ENCODE measurements at regions not wholly inside any gene's neighbourhood (a gene's known extent, or its start where the extent isn't known, plus 50 kb on each side); places are given as distances from the start of the nearest gene placed in this dataset.
A peak's percentile ranks its signal among the peaks of the same experiment; 100 is the strongest.

- no peak for DNase-seq (ENCODE audit: low spot score)
- Mint-ChIP-seq H3K4me3 (ENCODE audit: unreplicated experiment) (no peak overlapping the region), H3K9me3 (ENCODE audit: unreplicated experiment) (no peaks in the 10 kb centered on the region), H3K27ac (ENCODE audit: unreplicated experiment) (no peak overlapping the region), H3K4me1 (ENCODE audit: unreplicated experiment) (peaks cover 32% of the 10 kb centered on the region), H3K36me3 (ENCODE audit: low read depth, unreplicated experiment) (peaks cover 4% of the 10 kb centered on the region), H3K27me3 (ENCODE audit: unreplicated experiment) (peaks cover 9% of the 10 kb centered on the region)
- no peak for TF ChIP-seq CTCF (IDR thresholded peaks at IDR 0.05; ENCODE audit: unreplicated experiment)
These were observed 138.6 kb upstream of the WSCD1 start for GRCh38 chr17:5931616-5932015.

GRCh38 chr17:5933430-5933829, 136.7 kb upstream of the WSCD1 start:
- TF ChIP-seq CTCF (IDR thresholded peaks at IDR 0.05; ENCODE audit: unreplicated experiment), result no peak
- H3K36me3 Mint-ChIP-seq (ENCODE audit: low read depth, unreplicated experiment), result peaks cover 3% of the 10 kb centered on the region
- no peak for DNase-seq (ENCODE audit: low spot score)
- no peaks in the 10 kb centered on the region for H3K9me3 Mint-ChIP-seq (ENCODE audit: unreplicated experiment)
- H3K27ac Mint-ChIP-seq (ENCODE audit: unreplicated experiment), result no peak overlapping the region
- H3K27me3 Mint-ChIP-seq (ENCODE audit: unreplicated experiment), result peaks cover 3% of the 10 kb centered on the region
- H3K4me3 Mint-ChIP-seq (ENCODE audit: unreplicated experiment), result no peak overlapping the region
- peaks cover 14% of the 10 kb centered on the region for H3K4me1 Mint-ChIP-seq (ENCODE audit: unreplicated experiment)

- Mint-ChIP-seq H3K27ac (ENCODE audit: unreplicated experiment) (peak overlapping the region; percentile 52), H3K4me1 (ENCODE audit: unreplicated experiment) (peaks cover 29% of the 10 kb centered on the region), H3K4me3 (ENCODE audit: unreplicated experiment) (no peak overlapping the region), H3K9me3 (ENCODE audit: unreplicated experiment) (peaks cover under 1% of the 10 kb centered on the region), H3K36me3 (ENCODE audit: low read depth, unreplicated experiment) (peaks cover 1% of the 10 kb centered on the region), H3K27me3 (ENCODE audit: unreplicated experiment) (peaks cover 3% of the 10 kb centered on the region)
- no peak for DNase-seq (ENCODE audit: low spot score)
- TF ChIP-seq CTCF (IDR thresholded peaks at IDR 0.05; ENCODE audit: unreplicated experiment), result no peak
These were observed 128.9 kb upstream of the WSCD1 start for GRCh38 chr17:5941258-5941657.

GRCh38 chr17:5942687-5943086, 127.5 kb upstream of the WSCD1 start:
- peaks cover 3% of the 10 kb centered on the region for H3K27me3 Mint-ChIP-seq (ENCODE audit: unreplicated experiment)
- peak; percentile 10 for DNase-seq (ENCODE audit: low spot score)
- peak overlapping the region; percentile 76 for H3K27ac Mint-ChIP-seq (ENCODE audit: unreplicated experiment)
- H3K9me3 Mint-ChIP-seq (ENCODE audit: unreplicated experiment), result peaks cover 6% of the 10 kb centered on the region
- H3K36me3 Mint-ChIP-seq (ENCODE audit: low read depth, unreplicated experiment), result peaks cover 6% of the 10 kb centered on the region
- H3K4me1 Mint-ChIP-seq (ENCODE audit: unreplicated experiment), result peaks cover 29% of the 10 kb centered on the region
- TF ChIP-seq CTCF (IDR thresholded peaks at IDR 0.05; ENCODE audit: unreplicated experiment), result no peak
- peak overlapping the region; percentile 32 for H3K4me3 Mint-ChIP-seq (ENCODE audit: unreplicated experiment)

- peak overlapping the region; percentile 51 for H3K27ac Mint-ChIP-seq (ENCODE audit: unreplicated experiment)
- peaks cover 3% of the 10 kb centered on the region for H3K27me3 Mint-ChIP-seq (ENCODE audit: unreplicated experiment)
- no peak for TF ChIP-seq CTCF (IDR thresholded peaks at IDR 0.05; ENCODE audit: unreplicated experiment)
- H3K4me1 Mint-ChIP-seq (ENCODE audit: unreplicated experiment), result peaks cover 29% of the 10 kb centered on the region
- H3K9me3 Mint-ChIP-seq (ENCODE audit: unreplicated experiment), result peaks cover 6% of the 10 kb centered on the region
- no peak overlapping the region for H3K4me3 Mint-ChIP-seq (ENCODE audit: unreplicated experiment)
- no peak for DNase-seq (ENCODE audit: low spot score)
- peaks cover 6% of the 10 kb centered on the region for H3K36me3 Mint-ChIP-seq (ENCODE audit: low read depth, unreplicated experiment)
These were observed 126.9 kb upstream of the WSCD1 start for GRCh38 chr17:5943232-5943631.

Measured in endothelial cell (in vitro differentiated cells).